HCT116 (cell line): ENCODE measurements at regions not wholly inside any gene's neighbourhood (a gene's known extent, or its start where the extent isn't known, plus 50 kb on each side); places are given as distances from the start of the nearest gene placed in this dataset.

ENCODE experiments used
- ATAC-seq: fragments of 200-7000 bp; cut with Tn5 transposase; 2 replicates; pipeline ENCODE4 v1.9.1; 2020; ENCODE audit warnings: mild to moderate bottlenecking, moderate library complexity
- BruUV-seq: library from RNA; stranded (reverse); fragments of 400-500 nt; replicated peaks from 2 replicates; lab custom pipeline; 2021; lab: Mats Ljungman, UMichigan
- CTCF ChIA-PET: fragments of 300-600 bp; sonication (Branson Sonifier 250); formaldehyde crosslinking; loops from one replicate; lab custom pipeline; 2021; ENCODE audit warnings: antibody characterized with exemption; lab: Charles Lee
- POLR2A ChIA-PET: fragments of 300-600, 350-600 bp; sonication (Branson Sonifier 250); formaldehyde crosslinking; loops from one replicate; lab custom pipeline; 2021; ENCODE audit warnings: antibody characterized with exemption; lab: Charles Lee
- RAD21 ChIA-PET, 2 experiments: fragments of 300-600 bp; sonication (Branson Sonifier 250); formaldehyde crosslinking; loops; one replicate each; lab custom pipeline; 2023; ENCODE audit warnings: low total read pairs in 2 of 2; ENCODE audit not compliant: uncharacterized antibody in 2 of 2, unreplicated experiment in 2 of 2, low non-redundant PET in 1 of 2; lab: Charles Lee
- DNase-seq: peaks from one replicate; pipeline ENCODE4 v3.0.0-alpha.2; 2010; ENCODE audit warnings: low read depth, low spot score
- H2AFZ ChIP-seq: fragments of 200-600 bp; shearing (Covaris generic), sonication (generic); 2 replicates; pipeline ENCODE4 v1.6.1; 2017; ENCODE audit warnings: low read depth, mixed run types, mixed read lengths, antibody characterized with exemption, low read length; ENCODE audit not compliant: poor library complexity, severe bottlenecking
- H3K27ac ChIP-seq: 2 replicates; pipeline ENCODE4 v1.5.1; 2012; ENCODE audit warnings: low read depth, low read length
- H3K27me3 ChIP-seq: fragments of 200-600 bp; sonication (generic); 2 replicates; pipeline ENCODE4 v1.6.1; 2016; ENCODE audit warnings: mixed run types, low read length, mixed read lengths; ENCODE audit not compliant: insufficient read depth
- H3K36me3 ChIP-seq, 2 experiments: fragments of 200-500 bp in 1 of 2; fragments of 200-600 bp in 1 of 2; sonication (Bioruptor generic) in 1 of 2; sonication (generic) in 1 of 2; 2 replicates each; pipeline versions ENCODE4 v1.5.1 to v1.6.1; 2014 to 2016; ENCODE audit warnings: low read length in 2 of 2, inconsistent platforms in 1 of 2, mixed read lengths in 1 of 2, mixed run types in 1 of 2; ENCODE audit not compliant: insufficient read depth in 2 of 2, control insufficient read depth in 1 of 2
- H3K4me1 ChIP-seq, 2 experiments: fragments of 200-600 bp in 1 of 2; sonication (generic) in 1 of 2; 2 replicates each; pipeline versions ENCODE4 v1.5.1 to v1.6.1; 2012 to 2017; ENCODE audit warnings: low read length in 2 of 2, inconsistent platforms in 1 of 2, mild to moderate bottlenecking in 1 of 2, mixed read lengths in 1 of 2, mixed run types in 1 of 2, moderate library complexity in 1 of 2; ENCODE audit not compliant: insufficient read depth in 2 of 2, control insufficient read depth in 1 of 2
- H3K4me2 ChIP-seq: fragments of 200-600 bp; sonication (generic); 2 replicates; pipeline ENCODE4 v1.6.1; 2017; ENCODE audit warnings: mixed run types, low read length, mixed read lengths
- H3K4me3 ChIP-seq, 2 experiments: fragments of 200-600 bp in 1 of 2; sonication (generic) in 1 of 2; replicated peaks in 1 of 2; 2 replicates each; pipeline ENCODE4 v1.5.1; 2011 to 2016; ENCODE audit warnings: low read length in 2 of 2, control low read depth in 1 of 2, low read depth in 1 of 2, mild to moderate bottlenecking in 1 of 2, mixed read lengths in 1 of 2, mixed run types in 1 of 2
- H3K79me2 ChIP-seq: fragments of 200-600 bp; sonication (generic); 2 replicates; pipeline ENCODE4 v1.6.1; 2017; ENCODE audit warnings: mild to moderate bottlenecking, mixed run types, low read length, moderate library complexity, mixed read lengths; ENCODE audit not compliant: insufficient read depth
- H3K9ac ChIP-seq: fragments of 200-600 bp; sonication (generic); 2 replicates; pipeline ENCODE4 v1.6.1; 2016; ENCODE audit warnings: low read length, mixed read lengths
- H3K9me2 ChIP-seq: fragments of 200-600 bp; sonication (generic), shearing (Covaris generic); 2 replicates; pipeline ENCODE4 v1.6.1; 2017; ENCODE audit warnings: mixed run types, mild to moderate bottlenecking, moderate library complexity; ENCODE audit not compliant: insufficient read depth
- H3K9me3 ChIP-seq, 2 experiments: fragments of 200-500 bp in 1 of 2; fragments of 200-600 bp in 1 of 2; sonication (Bioruptor generic) in 1 of 2; sonication (generic) in 1 of 2; 2 replicates each; pipeline ENCODE4 v1.6.1; 2014 to 2017; ENCODE audit warnings: low read length in 2 of 2, mixed read lengths in 2 of 2, inconsistent platforms in 1 of 2, low read depth in 1 of 2, mild to moderate bottlenecking in 1 of 2, mixed run types in 1 of 2, moderate library complexity in 1 of 2; ENCODE audit not compliant: control insufficient read depth in 1 of 2, insufficient read depth in 1 of 2
- H4K20me1 ChIP-seq: fragments of 200-600 bp; sonication (generic), shearing (Covaris generic); 2 replicates; pipeline ENCODE4 v1.6.1; 2017; ENCODE audit warnings: mixed run types, mild to moderate bottlenecking, moderate library complexity; ENCODE audit not compliant: insufficient read depth
- CBX3 ChIP-seq: IDR thresholded peaks from 2 replicates; pipeline ENCODE4 v1.6.1; 2012; ENCODE audit warnings: low read depth
- CEBPB ChIP-seq: IDR thresholded peaks from 2 replicates; pipeline ENCODE4 v1.6.1; 2012; ENCODE audit warnings: low read depth
- CTCF ChIP-seq, 3 experiments: fragments of 200-600 bp in 1 of 3; sonication (generic) in 1 of 3; IDR thresholded peaks in 2 of 3; conservative IDR thresholded peaks in 1 of 3; 2 replicates each; pipeline ENCODE4 v1.5.1; 2012 to 2017; ENCODE audit warnings: low read depth in 2 of 3, low read length in 2 of 3, antibody characterized with exemption in 1 of 3, borderline replicate concordance in 1 of 3, control low read depth in 1 of 3, mild to moderate bottlenecking in 1 of 3, mixed read lengths in 1 of 3, mixed run types in 1 of 3, moderate library complexity in 1 of 3; ENCODE audit not compliant: insufficient read depth in 1 of 3
- EGR1 ChIP-seq: IDR thresholded peaks from 2 replicates; pipeline ENCODE4 v1.6.1; 2012; ENCODE audit warnings: low read depth
- ELF1 ChIP-seq: IDR thresholded peaks from 2 replicates; pipeline ENCODE4 v1.6.1; 2012; ENCODE audit warnings: low read depth, borderline replicate concordance
- EZH2 ChIP-seq: fragments of 200-600 bp; sonication (generic); IDR thresholded peaks from 2 replicates; pipeline ENCODE4 v1.6.1; 2017; ENCODE audit warnings: antibody characterized with exemption, mixed run types
- FOSL1 ChIP-seq: IDR thresholded peaks from 2 replicates; pipeline ENCODE4 v1.6.1; 2012; ENCODE audit warnings: low read depth
- JUND ChIP-seq: IDR thresholded peaks from 2 replicates; pipeline ENCODE4 v1.6.1; 2012
- POLR2A ChIP-seq: IDR thresholded peaks from 2 replicates; pipeline ENCODE4 v1.7.0; 2011; ENCODE audit warnings: borderline replicate concordance; ENCODE audit not compliant: insufficient read depth, insufficient read length; ENCODE audit errors: extremely low read depth
- POLR2AphosphoS5 ChIP-seq: IDR thresholded peaks from 2 replicates; pipeline ENCODE4 v1.6.1; 2011; ENCODE audit warnings: mild to moderate bottlenecking, low read depth, low read length, moderate library complexity
- SP1 ChIP-seq: IDR thresholded peaks from 2 replicates; pipeline ENCODE4 v1.6.1; 2012; ENCODE audit warnings: low read depth
- SRF ChIP-seq: IDR thresholded peaks from 2 replicates; pipeline ENCODE4 v1.6.1; 2012; ENCODE audit warnings: low read depth
- intact Hi-C: fragments of 100-400 bp; cut with micrococcal nuclease; formaldehyde crosslinking; loops from 2 replicates; pipeline ENCODE4 v1.10.0; 2022

GRCh38 chr20:39356908-39357307 is 394.8 kb downstream of the DHX35 start:
- BruUV-seq = no TSS peak
- DNase-seq (no peak), ATAC-seq (no peak)
- TF ChIP-seq SRF (no peak), ELF1 (no peak), EZH2 (no peak), CTCF (IDR thresholded peaks at IDR 0.05 in 2 of 3, conservative IDR thresholded peaks at IDR 0.05 in 1 of 3; ENCODE audit: borderline replicate concordance in 1 of 3, insufficient read depth in 1 of 3, low read depth in 2 of 3, low read length in 2 of 3) (no peak), JUND (no peak), FOSL1 (no peak), EGR1 (no peak), CEBPB (no peak)
- H3K4me2 ChIP-seq = no peak overlapping the region
- no peak overlapping the region for H2AFZ ChIP-seq
- H3K36me3 ChIP-seq = no peaks in the 10 kb centered on the region
- no peaks in the 10 kb centered on the region for H4K20me1 ChIP-seq
- no peaks in the 10 kb centered on the region for H3K4me1 ChIP-seq
- H3K4me3 ChIP-seq = no peak overlapping the region
- no peak overlapping the region for H3K27ac ChIP-seq
- no peaks in the 10 kb centered on the region for H3K9me3 ChIP-seq
- ChIA-PET RAD21 (no interaction called here), POLR2A (no interaction called here), CTCF (no interaction called here)
- intact Hi-C loops = no loop called here
- H3K79me2 ChIP-seq = no peaks in the 10 kb centered on the region
- no peaks in the 10 kb centered on the region for H3K9me2 ChIP-seq
- no peak overlapping the region for H3K9ac ChIP-seq
- H3K27me3 ChIP-seq = no peaks in the 10 kb centered on the region

- no peak overlapping the region for H3K4me3 ChIP-seq
- BruUV-seq = no TSS peak
- no peaks in the 10 kb centered on the region for H3K4me1 ChIP-seq
- POLR2A ChIA-PET = no interaction called here
- no peak overlapping the region for H3K4me2 ChIP-seq
- RAD21 ChIA-PET = no interaction called here
- CTCF ChIA-PET = no interaction called here
- no peak for TF ChIP-seq EZH2
- TF ChIP-seq POLR2AphosphoS5 = no peak
- no peak for TF ChIP-seq SP1
- no peak for TF ChIP-seq CBX3
- no peak for TF ChIP-seq POLR2A
- no peak for TF ChIP-seq CTCF (IDR thresholded peaks at IDR 0.05 in 2 of 3, conservative IDR thresholded peaks at IDR 0.05 in 1 of 3; ENCODE audit: borderline replicate concordance in 1 of 3, insufficient read depth in 1 of 3, low read depth in 2 of 3, low read length in 2 of 3)
- TF ChIP-seq SRF = no peak
- no peak for TF ChIP-seq EGR1
- TF ChIP-seq, all 23 proteins: peak for 0
- no peaks in the 10 kb centered on the region for H3K36me3 ChIP-seq
- no peaks in the 10 kb centered on the region; a peak in 1 of 4 replicates for H3K9me3 ChIP-seq
- no peak overlapping the region for H3K9ac ChIP-seq
- H3K9me2 ChIP-seq = no peaks in the 10 kb centered on the region
- no peaks in the 10 kb centered on the region for H3K79me2 ChIP-seq
- no peak overlapping the region for H2AFZ ChIP-seq
- H4K20me1 ChIP-seq = no peaks in the 10 kb centered on the region
- ATAC-seq (no peak), DNase-seq (no peak)
- no peaks in the 10 kb centered on the region for H3K27me3 ChIP-seq
- no peak overlapping the region for H3K27ac ChIP-seq
- intact Hi-C loops = no loop called here
Observed at GRCh38 chr20:39349240-39349639, 387.1 kb downstream of the DHX35 start.
